ENCODE measurements at regions not wholly inside any gene's neighbourhood (a gene's known extent, or its start where the extent isn't known, plus 50 kb on each side); places are given as distances from the start of the nearest gene placed in this dataset.
"Not testable (repeated sequence)": the region's sequence is repeated elsewhere in the genome, so short reads cannot be mapped to it uniquely, and the experiment has no call there.

DNA sequence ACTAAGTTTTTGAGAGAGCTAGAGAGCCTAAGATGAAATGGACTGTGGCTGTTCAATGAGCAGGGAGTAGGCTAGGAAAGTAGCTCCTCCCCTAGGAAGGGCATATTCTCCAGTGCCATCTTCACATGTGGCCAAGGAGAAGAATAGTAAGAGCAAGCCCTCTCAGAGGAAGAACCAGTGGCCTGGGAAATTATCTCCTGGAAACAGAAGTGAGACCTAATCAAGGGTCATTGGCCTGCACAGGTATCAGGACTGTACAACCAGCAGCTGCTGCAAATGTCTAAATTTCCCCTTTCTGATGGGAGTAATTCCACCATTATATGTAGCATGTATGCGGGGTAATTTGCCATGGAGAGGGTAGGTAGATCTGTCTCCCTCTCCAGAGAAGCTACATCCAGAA, 334.8 kb upstream of the RASGEF1B start:
- DNase-seq = no peak

DNA sequence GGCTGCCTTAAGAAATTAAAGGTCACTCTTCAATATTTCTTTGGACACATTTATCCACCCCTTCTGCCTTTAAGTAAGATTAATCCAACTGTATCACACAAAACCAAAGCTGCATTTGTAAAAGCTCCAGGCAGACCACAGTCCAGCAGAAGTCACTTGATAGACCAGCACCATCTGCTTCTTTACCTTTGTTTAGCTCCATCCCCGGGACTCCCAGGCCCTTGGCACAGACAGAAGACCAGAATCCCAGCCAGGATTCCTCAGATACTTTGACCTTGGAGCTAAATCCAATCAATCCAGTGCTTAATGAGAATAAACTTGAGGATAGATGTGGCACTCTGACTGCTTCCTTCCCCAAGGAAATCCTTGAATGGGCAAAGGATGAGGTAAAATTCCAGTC, 333.1 kb upstream of the RASGEF1B start:
- no peak for DNase-seq

DNA sequence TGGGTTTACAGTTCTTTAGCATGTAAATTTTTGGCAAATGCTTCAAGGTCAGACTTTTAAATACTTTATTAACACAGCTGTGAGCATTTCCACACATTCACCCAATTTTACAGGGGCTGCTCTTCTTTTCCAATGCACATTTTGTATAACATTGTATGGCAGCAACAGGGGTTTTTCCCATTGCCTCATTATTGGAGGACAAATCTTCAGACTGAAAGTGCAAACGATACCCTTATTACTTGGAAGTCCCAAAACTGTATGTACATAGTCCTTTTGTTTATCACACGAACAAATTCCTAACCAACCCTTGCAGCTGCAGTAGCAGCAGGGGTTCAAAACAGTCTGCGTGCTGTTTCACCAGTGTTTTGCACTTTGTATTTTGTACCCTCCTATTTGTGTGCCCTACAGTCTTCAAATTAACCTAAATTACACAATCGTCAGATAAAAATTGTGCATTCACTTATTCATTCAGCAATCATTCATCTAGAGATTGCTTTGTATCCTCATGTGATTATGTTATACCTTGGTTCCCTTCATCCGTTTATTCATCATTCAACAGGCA, 330.7 kb upstream of the RASGEF1B start:
- no peak for DNase-seq

DNA sequence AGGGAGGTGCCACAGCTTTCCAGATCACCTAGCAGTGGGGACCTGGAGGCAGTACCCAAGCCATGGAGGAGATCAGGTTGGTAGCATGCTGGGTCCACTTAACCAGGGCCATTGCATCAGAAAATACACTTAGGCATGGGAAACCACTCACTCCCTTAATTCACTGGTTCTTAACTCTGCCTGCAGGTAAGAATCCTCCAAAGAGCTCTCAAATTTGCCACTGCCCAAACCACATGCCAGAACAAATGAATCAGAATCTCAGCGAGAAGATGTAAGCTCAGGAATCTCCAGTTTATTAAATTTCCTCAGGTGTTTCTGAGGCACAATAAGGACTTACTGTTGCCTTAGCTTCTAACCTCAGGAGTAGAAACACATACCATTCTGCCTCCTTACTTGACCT, 327.7 kb upstream of the RASGEF1B start:
- DNase-seq = no peak

DNA sequence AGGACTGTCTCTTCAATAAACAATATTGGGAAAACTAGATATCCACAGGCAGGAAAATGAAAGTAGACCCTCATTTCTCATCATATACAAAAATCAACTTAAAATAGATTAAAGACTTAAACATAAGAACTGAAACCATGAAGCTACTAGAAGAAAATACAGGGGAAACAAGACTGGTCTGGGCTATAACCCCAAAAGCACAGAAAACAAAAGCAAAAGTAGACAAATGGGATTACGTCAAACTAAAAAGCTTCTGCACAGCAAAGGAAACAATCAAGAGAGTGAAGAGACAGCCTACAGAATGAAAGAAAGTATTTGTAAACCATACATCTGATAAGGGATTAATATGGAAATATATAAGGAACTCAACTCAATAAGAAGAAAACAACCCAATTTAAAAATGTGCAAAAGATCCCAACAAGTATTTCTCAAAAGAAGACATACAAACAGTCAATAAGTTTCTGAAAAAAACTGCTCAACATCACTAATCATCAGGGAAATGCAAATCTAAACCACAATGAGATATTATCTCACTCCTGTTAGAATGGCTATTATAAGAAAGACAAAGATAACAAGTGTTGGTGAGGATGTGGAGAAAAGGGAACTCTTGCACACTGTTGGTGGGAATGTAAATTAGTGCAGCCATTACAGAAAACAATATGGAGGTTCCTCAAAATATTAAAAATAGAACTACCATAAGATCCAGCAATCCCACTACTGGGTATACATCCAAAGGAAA, 325.3 kb upstream of the RASGEF1B start:
- DNase-seq = no peak

DNA sequence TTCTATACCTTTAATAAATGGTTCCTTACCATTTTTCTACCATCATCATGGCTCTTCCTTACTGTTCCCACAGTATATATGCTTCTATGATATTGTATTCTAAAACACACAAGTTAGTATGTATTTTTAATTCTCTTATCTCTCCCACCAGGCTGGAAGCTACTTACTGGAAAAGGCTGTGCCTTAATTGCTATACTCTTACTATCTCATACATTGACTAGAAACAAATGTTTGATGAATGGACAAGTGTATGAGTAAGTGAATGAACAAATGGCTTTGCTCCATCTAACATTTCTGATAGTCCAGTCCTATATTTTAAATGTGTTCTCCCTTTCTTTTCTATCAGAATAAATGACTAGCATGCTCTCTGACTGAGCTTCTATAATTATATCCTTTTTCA, 320.8 kb upstream of the RASGEF1B start:
- DNase-seq = no peak

DNA sequence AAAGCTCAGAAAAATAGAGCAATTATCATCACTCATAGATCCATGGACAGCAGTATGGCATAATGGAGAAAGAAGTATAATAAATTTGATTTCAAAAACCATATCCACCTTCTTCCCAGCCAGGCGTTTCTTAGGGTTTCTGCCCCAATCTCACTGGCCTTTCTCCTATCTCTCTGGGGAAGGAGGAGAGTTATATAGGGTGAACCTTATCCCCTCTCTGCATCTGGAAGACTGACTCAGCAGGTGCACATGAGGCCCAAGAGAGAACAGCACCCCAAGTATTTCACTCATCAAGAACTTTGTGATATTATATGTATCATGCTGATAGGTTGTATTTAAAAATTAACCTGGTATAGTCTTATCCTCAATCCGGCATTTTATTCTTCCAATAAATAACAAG, 318.8 kb upstream of the RASGEF1B start:
- no peak for DNase-seq

DNA sequence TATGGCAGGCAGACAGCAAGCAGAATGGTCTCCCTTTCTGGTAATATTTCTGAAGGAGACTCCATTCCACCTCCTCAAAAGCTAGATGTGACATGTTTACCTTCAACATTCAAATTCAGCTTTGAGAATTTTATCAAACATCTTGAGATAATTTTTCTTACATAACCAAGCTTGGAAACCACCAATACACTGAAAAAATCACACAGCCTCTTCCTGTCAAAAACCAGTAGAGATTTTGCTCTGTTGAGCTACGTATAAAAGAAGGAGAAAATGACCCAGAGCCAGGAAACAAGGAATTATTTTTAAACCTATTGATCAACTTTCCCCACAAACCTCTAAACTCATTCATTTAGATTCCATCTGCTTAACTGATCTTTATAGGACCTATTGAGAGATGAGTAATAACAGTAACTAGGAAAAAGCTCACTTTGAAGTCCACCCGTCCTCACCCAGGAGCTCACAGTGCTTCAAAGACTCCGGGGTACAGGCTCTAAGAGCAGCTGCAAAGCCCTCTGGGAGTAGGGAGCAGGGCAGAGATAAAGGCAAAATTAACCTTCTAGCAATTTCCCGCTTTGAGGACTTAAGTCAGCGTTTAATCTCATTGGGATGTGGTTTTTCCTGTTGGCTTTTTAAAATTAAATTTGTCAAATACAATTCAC, 318.2 kb upstream of the RASGEF1B start:
- DNase-seq = no peak

DNA sequence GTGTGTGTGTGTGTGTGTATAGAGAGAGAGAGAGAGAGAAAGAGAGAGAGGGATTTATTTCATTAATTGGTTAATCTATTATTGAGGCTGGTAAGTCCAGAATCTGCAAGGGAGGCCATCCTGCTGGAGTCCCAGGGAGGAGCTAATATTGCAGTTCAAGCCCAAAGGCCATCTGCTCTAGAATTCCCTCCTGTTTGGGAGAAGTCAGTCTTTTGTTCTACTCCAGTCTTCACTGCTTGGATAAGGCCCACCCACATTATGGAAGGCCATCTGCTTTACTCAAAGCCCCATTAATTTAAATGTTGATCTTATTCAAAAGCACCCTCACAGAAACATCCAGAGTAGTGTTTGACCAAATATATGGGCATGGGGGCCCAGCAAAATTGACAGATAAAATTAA, 317.5 kb upstream of the RASGEF1B start:
- DNase-seq = no peak

DNA sequence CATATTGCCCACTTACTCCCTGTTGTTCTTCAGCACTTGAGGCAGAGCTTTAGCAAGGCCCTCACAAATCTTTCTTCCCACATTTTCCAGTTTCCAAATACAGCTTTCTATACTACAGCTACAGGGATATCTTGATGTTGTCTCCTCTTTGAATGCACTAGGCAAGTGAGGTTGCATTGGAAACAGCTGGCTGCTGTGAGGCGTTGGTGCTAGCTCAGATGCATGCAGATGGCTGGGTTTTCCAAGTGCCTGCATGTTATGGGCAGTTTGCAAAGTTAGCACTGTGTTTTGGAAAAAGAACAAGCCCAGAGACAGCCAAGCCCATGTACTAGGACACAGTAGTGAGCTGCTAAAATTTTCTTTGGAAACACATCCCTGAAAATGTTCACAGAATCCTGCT, 315.1 kb upstream of the RASGEF1B start:
- DNase-seq = no peak

DNA sequence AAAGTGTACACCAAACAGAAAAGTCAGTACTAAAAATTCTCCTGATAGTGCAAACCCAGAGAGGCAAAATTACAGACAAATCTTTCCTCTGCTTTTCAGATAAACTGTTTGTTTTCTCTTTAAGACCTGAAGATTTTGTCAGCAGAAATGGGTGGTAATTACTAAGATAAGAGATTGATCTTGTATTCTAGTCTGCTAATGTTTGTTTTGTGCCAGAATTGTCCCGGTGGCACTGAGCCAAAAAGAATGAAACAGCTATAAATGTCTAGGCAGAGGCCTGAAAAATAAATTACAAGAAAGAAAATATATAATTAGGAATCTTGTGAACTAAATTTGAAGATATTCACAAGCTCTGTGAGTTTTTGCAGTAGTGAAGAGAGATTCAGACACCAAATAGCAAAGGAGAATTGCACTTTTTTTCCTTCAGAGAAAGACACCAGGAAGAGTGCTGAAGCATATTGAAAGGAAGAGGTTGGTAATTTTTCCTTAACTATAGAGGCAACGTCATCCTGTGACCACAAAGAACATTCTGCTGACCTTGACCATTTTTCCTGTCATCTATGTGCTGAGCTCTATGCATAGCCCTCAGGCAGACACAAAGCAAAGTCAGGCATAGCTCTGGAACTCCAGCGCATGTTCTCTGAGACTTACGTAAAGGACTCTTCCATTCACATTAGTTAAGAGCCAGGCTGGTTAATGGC, 314.5 kb upstream of the RASGEF1B start:
- DNase-seq = no peak

DNA sequence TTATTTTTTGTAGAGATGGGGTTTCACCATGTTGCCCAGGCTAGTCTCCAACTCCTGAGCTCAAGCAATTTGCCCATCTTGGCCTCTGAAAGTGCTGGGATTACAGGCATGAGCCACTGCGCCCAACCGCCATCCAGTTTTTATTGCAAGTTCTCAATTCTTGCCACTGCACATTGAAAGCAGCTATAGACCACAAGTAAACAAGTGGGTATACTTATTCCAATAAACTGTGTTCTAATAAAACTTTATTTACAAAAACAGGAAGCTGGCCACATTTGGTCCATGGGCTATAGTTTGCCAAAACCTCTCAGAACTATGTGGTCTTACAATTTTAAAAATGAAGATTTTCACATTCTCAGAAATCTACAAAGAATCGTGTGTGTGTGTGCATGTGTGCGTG, 313.6 kb upstream of the RASGEF1B start:
- no peak for DNase-seq

DNA sequence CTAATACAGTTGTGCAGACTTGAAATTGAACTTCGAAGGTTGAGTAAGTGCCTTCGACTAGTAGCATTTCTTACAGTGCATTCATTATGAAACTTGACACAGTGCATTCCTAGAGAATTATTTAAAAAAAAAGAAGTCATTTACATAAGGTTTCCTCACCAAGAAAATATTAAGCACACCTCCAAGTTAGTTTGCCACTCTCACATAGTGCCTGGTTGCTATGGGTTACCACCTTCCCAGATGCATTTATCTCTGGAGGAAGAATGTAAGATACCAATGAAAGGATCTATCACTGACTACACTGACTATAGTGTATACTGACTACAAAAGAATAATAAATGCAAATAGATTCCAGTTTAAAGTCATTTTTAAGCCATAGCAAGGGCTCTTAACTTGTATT, 311.9 kb upstream of the RASGEF1B start:
- no peak for DNase-seq

DNA sequence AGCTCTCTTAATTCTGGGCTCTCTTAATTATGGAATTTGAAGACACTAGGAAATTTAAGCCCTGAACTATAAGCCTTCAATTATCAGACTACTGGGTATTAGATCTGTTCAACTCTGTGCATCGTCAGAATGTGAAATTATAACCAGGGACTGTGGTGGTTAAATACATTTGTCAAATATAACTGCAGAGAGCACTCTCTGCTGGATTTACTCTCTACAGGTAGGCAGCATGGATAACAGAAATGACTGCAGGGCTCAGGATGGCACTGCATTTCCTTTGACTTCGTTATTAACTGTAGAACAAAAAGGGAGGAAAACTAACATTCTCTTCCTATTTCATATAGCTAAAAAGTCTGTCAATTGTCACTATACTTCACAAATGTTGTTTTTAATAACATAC, 310.1 kb upstream of the RASGEF1B start:
- DNase-seq = no peak

DNA sequence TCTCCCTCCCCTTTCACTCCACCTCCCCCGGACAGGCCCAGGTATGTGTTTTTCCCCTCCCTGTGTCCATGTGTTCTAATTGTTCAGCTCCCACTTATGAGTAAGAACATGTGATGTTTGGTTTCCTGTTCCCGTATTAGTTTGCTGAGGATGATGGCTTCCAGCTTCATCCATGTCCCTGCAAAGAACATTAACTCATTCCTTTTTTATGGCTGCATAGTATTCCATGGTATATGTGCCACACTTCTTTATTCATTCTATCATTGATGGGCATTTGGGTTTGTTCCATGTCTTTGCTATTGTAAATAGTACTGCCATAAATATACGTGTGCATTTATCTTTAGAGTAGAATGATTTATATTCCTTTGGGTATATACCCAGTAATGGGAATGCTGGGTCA, 306.0 kb upstream of the RASGEF1B start:
- DNase-seq = not testable (repeated sequence)

DNA sequence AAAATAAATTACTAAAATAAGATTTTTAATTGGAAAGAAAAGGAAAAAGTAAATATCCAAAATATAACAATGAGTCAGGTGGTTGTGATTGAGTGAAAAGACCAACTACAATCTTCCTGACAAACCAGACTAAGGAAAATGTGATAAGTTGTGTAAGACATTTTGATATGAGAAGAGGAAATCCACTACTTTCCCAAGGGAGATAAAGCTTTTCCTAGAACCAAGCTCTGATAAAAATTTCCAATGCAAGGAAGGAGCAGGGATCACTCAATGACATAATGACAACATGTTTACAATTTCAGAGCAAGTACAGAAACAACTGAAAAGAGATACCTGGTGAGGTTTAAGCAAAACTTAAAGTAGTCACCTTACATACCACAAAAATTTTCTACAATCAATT, 305.1 kb upstream of the RASGEF1B start:
- DNase-seq = no peak

DNA sequence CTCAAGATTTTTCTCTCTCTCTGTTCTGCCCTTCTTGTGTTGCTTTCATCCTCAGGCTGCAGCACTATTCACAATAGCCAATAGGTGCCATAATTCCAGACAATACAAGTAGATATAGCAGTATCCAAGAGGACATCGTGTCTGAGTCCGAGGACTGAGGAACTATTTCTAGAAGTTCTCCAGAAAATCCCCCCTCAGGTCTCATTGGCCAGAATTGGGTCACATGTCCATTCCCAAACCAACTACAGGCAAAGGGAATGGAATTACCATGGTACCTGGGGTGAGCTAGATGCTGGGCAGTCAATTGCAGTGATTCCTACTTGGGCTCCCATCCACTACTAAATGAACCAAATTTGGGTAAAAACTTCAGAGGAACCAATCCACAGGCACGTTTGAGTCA, 301.9 kb upstream of the RASGEF1B start:
- no peak for DNase-seq

DNA sequence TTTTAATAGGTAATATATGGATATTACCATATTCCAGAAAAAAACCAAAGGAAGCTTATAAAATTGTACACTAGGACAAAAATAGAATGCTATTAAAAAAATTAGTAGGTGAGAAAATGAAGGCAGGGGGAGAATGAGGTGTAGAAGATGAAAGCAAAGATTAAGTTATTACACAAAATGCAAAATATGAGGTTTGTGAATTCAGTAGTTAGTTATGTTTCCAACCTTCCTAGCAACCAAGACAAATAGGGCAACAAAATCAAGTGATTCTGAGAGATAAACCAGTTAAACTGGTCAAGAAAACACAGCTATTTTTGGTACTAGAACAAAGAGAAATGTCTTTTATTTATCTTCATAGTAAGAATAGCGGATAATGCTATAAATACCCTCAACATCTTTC, 300.0 kb upstream of the RASGEF1B start:
- DNase-seq = no peak

DNA sequence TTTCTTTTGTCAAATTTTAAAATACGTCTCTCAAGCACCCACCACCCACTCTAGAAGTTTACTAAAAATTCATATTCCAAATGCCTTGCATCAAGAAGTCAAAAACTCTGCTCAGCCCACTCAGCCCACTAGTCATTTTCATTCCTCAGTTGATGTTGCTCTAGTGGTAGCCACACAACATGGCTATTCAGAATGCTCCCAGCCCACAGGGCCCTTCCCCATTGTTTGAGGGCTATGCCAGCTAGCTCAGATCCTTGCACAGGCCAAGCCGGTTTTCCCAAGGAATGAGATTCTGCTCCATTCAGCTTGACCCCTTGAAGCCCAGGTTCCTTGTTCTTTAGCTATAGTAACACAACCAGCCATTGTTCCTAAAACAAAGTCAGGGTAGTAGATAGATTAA, 297.5 kb upstream of the RASGEF1B start:
- DNase-seq = no peak

DNA sequence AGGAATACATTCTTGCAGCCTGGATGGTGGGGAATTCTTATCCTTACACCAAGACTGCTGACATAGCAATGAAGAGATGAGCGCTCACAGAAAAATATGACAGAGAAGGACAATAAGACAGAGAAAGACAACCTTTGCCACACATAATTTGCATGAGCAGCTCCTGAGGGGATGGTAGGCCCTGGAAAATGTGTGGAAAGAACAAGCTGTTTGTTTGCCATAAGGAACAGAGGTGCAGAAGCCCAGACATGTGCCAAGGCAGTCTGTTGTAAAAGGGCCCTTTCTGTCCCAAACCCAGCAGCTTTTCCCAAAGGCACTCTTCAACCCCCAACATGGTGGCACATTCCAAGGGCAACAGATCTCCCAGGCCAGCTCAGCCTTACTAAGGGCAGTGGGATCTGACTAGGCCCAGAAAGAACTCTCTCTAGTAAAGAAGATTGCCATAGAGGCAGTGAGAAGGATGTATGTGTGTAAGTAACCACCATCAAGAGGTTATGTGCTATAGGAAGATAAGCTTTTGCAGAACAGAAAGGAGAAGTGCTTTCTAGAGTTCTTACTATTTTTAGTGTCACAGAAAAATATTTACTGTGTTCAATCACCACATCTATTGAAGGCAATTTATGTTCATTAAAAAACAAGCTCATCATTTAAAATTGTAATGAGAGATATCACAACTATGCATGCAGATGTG, 287.0 kb upstream of the RASGEF1B start:
- DNase-seq = no peak

DNA sequence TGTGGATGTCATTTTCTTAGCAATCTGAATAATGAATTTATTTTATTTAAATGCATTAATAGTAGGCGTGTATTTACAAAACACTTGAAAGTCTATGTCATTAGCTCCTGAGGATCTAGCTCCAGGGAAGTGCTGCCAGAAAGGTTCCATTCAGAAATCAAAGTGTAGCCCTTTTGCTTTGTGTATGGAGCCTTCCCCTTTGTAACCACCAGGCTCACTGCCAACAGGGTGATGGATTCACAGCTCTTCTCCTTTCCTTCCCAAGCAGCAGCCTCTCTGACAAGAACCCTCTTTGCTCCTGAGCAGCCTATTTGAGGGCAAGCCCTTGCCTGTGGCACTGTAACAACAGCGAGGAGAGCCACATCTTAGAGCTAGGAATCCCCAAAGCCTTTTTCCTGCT, 286.0 kb upstream of the RASGEF1B start:
- DNase-seq = no peak

DNA sequence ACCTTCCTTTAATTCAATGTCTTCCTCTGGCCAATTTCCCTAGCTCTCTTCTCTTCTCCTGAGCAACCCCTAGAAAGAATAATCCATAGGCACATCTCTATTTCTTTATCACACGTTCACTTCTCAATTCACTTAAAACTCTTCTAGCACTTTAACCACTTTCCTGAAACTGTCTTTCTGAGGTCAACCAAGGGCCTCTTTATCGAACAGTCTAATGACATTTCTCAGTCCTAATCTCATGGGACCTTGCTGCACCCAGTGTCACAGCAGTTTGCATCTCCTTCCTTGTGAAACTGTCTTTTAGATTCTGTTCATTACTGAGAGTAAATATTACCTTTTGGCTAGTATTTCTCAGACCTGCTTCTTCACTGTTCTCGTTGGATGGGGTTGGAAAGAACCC, 285.3 kb upstream of the RASGEF1B start:
- no peak for DNase-seq

DNA sequence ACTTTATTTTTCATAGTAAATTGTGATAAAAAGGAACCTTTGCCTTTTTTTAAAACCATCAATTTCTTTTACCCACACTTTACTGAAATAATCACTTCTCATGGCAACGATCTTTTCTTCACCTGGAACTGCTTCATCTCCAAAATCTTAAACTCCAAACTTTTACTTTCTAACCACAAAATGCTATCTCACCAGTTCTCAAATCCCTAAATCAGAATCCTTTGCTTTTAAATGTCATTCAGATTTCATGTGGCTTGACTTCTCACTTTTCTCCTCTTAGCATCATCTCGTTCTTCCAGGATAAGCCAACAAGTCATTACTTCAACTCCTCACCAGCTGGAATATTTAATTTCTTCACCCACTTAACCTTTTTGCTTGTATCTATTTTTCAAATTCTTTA, 284.3 kb upstream of the RASGEF1B start:
- DNase-seq = no peak

All from cerebellar nuclear complex (tissue), 1 donor.